ENCODE measurements at regions not wholly inside any gene's neighbourhood (a gene's known extent, or its start where the extent isn't known, plus 50 kb on each side); places are given as distances from the start of the nearest gene placed in this dataset.

DNA sequence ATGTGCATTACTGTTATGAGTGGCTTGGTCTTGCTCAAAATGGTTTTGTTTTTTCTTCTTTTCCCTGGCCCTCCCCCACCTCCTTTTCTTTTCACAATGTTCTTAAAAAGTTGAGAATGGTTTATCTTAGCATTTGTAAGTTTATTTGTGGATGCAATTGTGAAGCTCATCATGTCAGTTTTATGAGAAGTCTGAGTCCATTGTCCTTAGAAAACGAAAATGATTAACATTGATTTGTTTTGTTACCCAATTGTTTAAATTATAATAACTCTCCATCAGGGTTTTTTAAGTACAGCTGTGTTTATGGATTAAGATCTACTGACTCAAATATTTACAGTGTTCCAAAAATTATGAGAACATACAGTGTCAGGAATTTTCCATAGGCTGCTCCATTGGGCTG, 511.3 kb upstream of the PAPPA start:
- ATAC-seq, result no peak
- TF ChIP-seq, protein P1, sequence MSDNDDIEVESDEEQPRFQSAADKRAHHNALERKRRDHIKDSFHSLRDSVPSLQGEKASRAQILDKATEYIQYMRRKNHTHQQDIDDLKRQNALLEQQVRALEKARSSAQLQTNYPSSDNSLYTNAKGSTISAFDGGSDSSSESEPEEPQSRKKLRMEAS (CRISPR knock-in tag; IDR thresholded peaks at IDR 0.05), result no peak
- no peak for TF ChIP-seq JUN (CRISPR knock-in tag; IDR thresholded peaks at IDR 0.05)
- TF ChIP-seq, protein P2, sequence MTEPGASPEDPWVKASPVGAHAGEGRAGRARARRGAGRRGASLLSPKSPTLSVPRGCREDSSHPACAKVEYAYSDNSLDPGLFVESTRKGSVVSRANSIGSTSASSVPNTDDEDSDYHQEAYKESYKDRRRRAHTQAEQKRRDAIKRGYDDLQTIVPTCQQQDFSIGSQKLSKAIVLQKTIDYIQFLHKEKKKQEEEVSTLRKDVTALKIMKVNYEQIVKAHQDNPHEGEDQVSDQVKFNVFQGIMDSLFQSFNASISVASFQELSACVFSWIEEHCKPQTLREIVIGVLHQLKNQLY (CRISPR knock-in tag; IDR thresholded peaks at IDR 0.05), result no peak
- TF ChIP-seq, protein P3, sequence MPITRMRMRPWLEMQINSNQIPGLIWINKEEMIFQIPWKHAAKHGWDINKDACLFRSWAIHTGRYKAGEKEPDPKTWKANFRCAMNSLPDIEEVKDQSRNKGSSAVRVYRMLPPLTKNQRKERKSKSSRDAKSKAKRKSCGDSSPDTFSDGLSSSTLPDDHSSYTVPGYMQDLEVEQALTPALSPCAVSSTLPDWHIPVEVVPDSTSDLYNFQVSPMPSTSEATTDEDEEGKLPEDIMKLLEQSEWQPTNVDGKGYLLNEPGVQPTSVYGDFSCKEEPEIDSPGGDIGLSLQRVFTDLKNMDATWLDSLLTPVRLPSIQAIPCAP (CRISPR knock-in tag; IDR thresholded peaks at IDR 0.05), result no peak
- TF ChIP-seq CBFB (CRISPR knock-in tag; IDR thresholded peaks at IDR 0.05; ENCODE audit: low read depth), result no peak
- TF ChIP-seq, protein P4, sequence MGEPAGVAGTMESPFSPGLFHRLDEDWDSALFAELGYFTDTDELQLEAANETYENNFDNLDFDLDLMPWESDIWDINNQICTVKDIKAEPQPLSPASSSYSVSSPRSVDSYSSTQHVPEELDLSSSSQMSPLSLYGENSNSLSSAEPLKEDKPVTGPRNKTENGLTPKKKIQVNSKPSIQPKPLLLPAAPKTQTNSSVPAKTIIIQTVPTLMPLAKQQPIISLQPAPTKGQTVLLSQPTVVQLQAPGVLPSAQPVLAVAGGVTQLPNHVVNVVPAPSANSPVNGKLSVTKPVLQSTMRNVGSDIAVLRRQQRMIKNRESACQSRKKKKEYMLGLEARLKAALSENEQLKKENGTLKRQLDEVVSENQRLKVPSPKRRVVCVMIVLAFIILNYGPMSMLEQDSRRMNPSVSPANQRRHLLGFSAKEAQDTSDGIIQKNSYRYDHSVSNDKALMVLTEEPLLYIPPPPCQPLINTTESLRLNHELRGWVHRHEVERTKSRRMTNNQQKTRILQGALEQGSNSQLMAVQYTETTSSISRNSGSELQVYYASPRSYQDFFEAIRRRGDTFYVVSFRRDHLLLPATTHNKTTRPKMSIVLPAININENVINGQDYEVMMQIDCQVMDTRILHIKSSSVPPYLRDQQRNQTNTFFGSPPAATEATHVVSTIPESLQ (CRISPR knock-in tag; IDR thresholded peaks at IDR 0.05), result no peak
- no peak for TF ChIP-seq ZNF121 (CRISPR knock-in tag; IDR thresholded peaks at IDR 0.05)
- TF ChIP-seq ZNF671 (CRISPR knock-in tag; IDR thresholded peaks at IDR 0.05), result no peak
- no peak for TF ChIP-seq ZNF138 (CRISPR knock-in tag; conservative IDR thresholded peaks at IDR 0.05)
- no peak for TF ChIP-seq CREM (CRISPR knock-in tag; IDR thresholded peaks at IDR 0.05)
- TF ChIP-seq GTF2I (CRISPR knock-in tag; conservative IDR thresholded peaks at IDR 0.05), result no peak
- TF ChIP-seq, protein P5, sequence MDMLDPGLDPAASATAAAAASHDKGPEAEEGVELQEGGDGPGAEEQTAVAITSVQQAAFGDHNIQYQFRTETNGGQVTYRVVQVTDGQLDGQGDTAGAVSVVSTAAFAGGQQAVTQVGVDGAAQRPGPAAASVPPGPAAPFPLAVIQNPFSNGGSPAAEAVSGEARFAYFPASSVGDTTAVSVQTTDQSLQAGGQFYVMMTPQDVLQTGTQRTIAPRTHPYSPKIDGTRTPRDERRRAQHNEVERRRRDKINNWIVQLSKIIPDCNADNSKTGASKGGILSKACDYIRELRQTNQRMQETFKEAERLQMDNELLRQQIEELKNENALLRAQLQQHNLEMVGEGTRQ (CRISPR knock-in tag; IDR thresholded peaks at IDR 0.05), result no peak
- ChIA-PET CTCF (no interaction called here), POLR2A (no interaction called here)
- Mint-ChIP-seq H3K27me3 (ENCODE audit: low read depth) (no peaks in the 10 kb centered on the region), H3K27ac (no peak overlapping the region), H3K36me3 (no peaks in the 10 kb centered on the region), H3K4me3 (no peak overlapping the region), H3K9me3 (no peaks in the 10 kb centered on the region), H3K4me1 (no peaks in the 10 kb centered on the region; the same call in 1 of the 2 replicates)
- no peak for DNase-seq (ENCODE audit: low spot score)

DNA sequence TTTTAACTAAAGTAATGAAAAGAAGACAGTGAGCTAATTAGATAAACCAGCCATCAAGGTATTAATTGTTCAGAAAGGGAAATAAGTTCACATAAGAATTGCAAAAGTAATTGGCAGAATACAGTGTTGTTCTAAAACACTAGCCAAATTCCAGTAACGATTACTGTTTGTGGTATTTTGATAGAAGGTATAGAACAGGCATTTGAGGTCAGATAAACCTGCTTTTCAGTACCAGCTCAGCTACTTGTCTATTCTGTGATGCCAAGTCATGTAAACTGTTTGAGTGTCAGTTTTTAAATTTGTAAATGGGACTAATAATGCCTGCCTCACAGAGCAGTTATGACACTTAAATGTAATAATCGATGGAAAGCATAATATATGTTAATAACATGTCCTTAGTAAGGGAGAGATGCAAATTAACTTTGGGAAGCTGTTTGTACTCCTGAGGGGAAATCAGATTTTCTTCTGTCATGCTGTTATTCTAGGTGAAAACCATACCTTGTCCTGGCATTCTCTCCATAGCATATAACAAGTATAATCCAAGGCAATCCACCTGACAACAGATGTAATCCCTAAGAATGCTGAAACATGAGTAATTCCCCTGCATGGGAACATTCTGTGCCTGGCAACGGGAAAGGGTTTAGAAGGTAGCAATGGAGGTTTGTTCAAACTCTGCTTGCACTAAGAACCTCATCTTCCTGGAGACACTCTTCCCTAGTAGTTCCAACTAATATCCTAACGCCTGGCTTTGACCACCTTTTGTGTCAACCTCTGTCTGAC, 509.5 kb upstream of the PAPPA start:
- ChIA-PET CTCF (no interaction called here), POLR2A (no interaction called here)
- Mint-ChIP-seq H3K27ac (no peak overlapping the region), H3K4me1 (no peaks in the 10 kb centered on the region; the same call in 1 of the 2 replicates), H3K27me3 (ENCODE audit: low read depth) (no peaks in the 10 kb centered on the region), H3K4me3 (no peak overlapping the region), H3K9me3 (no peaks in the 10 kb centered on the region), H3K36me3 (no peaks in the 10 kb centered on the region)
- ATAC-seq, result no peak
- DNase-seq (ENCODE audit: low spot score), result no peak
- no peak for TF ChIP-seq ETV6 (CRISPR knock-in tag; IDR thresholded peaks at IDR 0.05)
- TF ChIP-seq, protein P6, sequence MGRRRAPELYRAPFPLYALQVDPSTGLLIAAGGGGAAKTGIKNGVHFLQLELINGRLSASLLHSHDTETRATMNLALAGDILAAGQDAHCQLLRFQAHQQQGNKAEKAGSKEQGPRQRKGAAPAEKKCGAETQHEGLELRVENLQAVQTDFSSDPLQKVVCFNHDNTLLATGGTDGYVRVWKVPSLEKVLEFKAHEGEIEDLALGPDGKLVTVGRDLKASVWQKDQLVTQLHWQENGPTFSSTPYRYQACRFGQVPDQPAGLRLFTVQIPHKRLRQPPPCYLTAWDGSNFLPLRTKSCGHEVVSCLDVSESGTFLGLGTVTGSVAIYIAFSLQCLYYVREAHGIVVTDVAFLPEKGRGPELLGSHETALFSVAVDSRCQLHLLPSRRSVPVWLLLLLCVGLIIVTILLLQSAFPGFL (CRISPR knock-in tag; IDR thresholded peaks at IDR 0.05; ENCODE audit: borderline replicate concordance), result no peak
- TF ChIP-seq, protein P7, sequence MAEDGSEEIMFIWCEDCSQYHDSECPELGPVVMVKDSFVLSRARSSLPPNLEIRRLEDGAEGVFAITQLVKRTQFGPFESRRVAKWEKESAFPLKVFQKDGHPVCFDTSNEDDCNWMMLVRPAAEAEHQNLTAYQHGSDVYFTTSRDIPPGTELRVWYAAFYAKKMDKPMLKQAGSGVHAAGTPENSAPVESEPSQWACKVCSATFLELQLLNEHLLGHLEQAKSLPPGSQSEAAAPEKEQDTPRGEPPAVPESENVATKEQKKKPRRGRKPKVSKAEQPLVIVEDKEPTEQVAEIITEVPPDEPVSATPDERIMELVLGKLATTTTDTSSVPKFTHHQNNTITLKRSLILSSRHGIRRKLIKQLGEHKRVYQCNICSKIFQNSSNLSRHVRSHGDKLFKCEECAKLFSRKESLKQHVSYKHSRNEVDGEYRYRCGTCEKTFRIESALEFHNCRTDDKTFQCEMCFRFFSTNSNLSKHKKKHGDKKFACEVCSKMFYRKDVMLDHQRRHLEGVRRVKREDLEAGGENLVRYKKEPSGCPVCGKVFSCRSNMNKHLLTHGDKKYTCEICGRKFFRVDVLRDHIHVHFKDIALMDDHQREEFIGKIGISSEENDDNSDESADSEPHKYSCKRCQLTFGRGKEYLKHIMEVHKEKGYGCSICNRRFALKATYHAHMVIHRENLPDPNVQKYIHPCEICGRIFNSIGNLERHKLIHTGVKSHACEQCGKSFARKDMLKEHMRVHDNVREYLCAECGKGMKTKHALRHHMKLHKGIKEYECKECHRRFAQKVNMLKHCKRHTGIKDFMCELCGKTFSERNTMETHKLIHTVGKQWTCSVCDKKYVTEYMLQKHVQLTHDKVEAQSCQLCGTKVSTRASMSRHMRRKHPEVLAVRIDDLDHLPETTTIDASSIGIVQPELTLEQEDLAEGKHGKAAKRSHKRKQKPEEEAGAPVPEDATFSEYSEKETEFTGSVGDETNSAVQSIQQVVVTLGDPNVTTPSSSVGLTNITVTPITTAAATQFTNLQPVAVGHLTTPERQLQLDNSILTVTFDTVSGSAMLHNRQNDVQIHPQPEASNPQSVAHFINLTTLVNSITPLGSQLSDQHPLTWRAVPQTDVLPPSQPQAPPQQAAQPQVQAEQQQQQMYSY (CRISPR knock-in tag; IDR thresholded peaks at IDR 0.05), result no peak
- TF ChIP-seq ZNF396 (CRISPR knock-in tag; IDR thresholded peaks at IDR 0.05; ENCODE audit: borderline replicate concordance), result no peak
- TF ChIP-seq RORB (CRISPR knock-in tag; IDR thresholded peaks at IDR 0.05), result no peak
- no peak for TF ChIP-seq ZNF121 (CRISPR knock-in tag; IDR thresholded peaks at IDR 0.05)
- TF ChIP-seq TEAD1 (CRISPR knock-in tag; IDR thresholded peaks at IDR 0.05), result no peak
- no peak for TF ChIP-seq ZNF671 (CRISPR knock-in tag; IDR thresholded peaks at IDR 0.05)
- no peak for TF ChIP-seq OVOL2 (CRISPR knock-in tag; IDR thresholded peaks at IDR 0.05; ENCODE audit: borderline replicate concordance)
